Body of pancreas (tissue), 4 donors: ENCODE measurements at regions not wholly inside any gene's neighbourhood (a gene's known extent, or its start where the extent isn't known, plus 50 kb on each side); places are given as distances from the start of the nearest gene placed in this dataset.

ENCODE experiments used
- POLR2A ChIP-seq, 3 donors: fragments of 450-650 bp; IDR thresholded peaks; one replicate each; pipeline ENCODE4 v1.6.1; 2016; ENCODE audit warnings: antibody characterized with exemption in 3 of 3, mild to moderate bottlenecking in 2 of 3
- TF ChIP-seq, protein P1 (sequence below), 7 experiments: fragments of 450-650 bp in 4 of 7; fragments of 200-600 bp in 3 of 7; sonication (generic) in 3 of 7; IDR thresholded peaks; one replicate each; pipeline ENCODE4 v1.5.1; 2016 to 2019; ENCODE audit warnings: antibody characterized with exemption in 7 of 7

DNA sequence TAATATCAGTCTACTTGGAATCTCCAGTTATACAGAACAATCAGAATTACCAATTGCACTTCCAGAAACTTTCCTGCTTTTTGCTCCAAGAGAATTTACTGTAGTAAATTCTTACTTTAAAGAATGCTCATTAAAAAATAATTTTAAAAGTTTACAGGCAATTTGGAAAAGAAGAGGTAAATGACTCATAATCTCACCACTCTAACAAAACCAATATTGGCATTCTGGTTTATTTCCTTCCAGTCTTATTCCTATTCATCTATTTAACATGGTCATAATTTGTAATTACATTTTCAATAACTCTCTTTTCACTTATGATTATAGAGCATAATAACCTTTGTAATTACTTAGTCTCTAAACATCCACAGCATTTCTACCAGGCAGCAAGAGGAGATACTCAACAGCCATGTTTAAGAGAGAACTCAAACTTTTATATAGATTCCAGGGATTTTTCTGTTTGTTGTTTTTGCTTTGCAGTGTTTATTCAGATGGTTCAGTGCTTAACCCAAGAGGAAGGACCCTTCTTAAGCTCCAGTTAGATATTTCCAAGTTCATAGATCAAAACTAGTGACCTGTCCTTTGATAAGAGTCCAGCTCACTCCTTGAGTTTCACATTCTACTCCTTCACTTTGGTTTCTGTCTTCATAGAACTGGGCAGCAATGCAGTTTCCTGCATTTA lies 464.7 kb downstream of the TXNL1 start:
- no peak for TF ChIP-seq POLR2A (IDR thresholded peaks at IDR 0.05)
- TF ChIP-seq, protein P1, sequence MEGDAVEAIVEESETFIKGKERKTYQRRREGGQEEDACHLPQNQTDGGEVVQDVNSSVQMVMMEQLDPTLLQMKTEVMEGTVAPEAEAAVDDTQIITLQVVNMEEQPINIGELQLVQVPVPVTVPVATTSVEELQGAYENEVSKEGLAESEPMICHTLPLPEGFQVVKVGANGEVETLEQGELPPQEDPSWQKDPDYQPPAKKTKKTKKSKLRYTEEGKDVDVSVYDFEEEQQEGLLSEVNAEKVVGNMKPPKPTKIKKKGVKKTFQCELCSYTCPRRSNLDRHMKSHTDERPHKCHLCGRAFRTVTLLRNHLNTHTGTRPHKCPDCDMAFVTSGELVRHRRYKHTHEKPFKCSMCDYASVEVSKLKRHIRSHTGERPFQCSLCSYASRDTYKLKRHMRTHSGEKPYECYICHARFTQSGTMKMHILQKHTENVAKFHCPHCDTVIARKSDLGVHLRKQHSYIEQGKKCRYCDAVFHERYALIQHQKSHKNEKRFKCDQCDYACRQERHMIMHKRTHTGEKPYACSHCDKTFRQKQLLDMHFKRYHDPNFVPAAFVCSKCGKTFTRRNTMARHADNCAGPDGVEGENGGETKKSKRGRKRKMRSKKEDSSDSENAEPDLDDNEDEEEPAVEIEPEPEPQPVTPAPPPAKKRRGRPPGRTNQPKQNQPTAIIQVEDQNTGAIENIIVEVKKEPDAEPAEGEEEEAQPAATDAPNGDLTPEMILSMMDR (IDR thresholded peaks at IDR 0.05), result no peak
